AG20443 (cell line): ENCODE measurements at regions not wholly inside any gene's neighbourhood (a gene's known extent, or its start where the extent isn't known, plus 50 kb on each side); places are given as distances from the start of the nearest gene placed in this dataset.

Source experiments
- DNase-seq: peaks from one replicate; pipeline ENCODE4 v3.0.0; 2012; ENCODE audit warnings: low spot score, mixed read lengths

- DNase-seq = no peak
These were observed 106.8 kb downstream of the ZBTB18 start for GRCh38 chr1:244157731-244158438.

GRCh38 chr1:244159646-244160045 lies 108.6 kb downstream of the ZBTB18 start:
- DNase-seq = no peak

GRCh38 chr1:244160455-244161235 lies 109.6 kb downstream of the ZBTB18 start:
- DNase-seq = no peak

GRCh38 chr1:244161236-244161510 lies 110.1 kb downstream of the ZBTB18 start:
- no peak for DNase-seq

- DNase-seq = no peak
These were observed 111.9 kb downstream of the ZBTB18 start for GRCh38 chr1:244162786-244163530.

GRCh38 chr1:244163861-244164510 lies 112.9 kb downstream of the ZBTB18 start:
- DNase-seq = peak; percentile 90

GRCh38 chr1:244164511-244164890 lies 113.4 kb downstream of the ZBTB18 start:
- DNase-seq = no peak

- no peak for DNase-seq
These were observed 113.9 kb downstream of the ZBTB18 start for GRCh38 chr1:244165021-244165420.

GRCh38 chr1:244165701-244166100 lies 114.6 kb downstream of the ZBTB18 start:
- no peak for DNase-seq

GRCh38 chr1:244171241-244171985 lies 120.3 kb downstream of the ZBTB18 start:
- DNase-seq = no peak

GRCh38 chr1:244173240-244173639 lies 122.2 kb downstream of the ZBTB18 start:
- DNase-seq = no peak

- no peak for DNase-seq
These were observed 122.7 kb downstream of the ZBTB18 start for GRCh38 chr1:244173769-244174168.

- no peak for DNase-seq
These were observed 123.9 kb downstream of the ZBTB18 start for GRCh38 chr1:244174922-244175521.

- no peak for DNase-seq
These were observed 125.1 kb downstream of the ZBTB18 start for GRCh38 chr1:244176201-244176600.

- no peak for DNase-seq
These were observed 129.2 kb downstream of the ZBTB18 start for GRCh38 chr1:244180256-244180655.

GRCh38 chr1:244181867-244182266 lies 130.8 kb downstream of the ZBTB18 start:
- no peak for DNase-seq

GRCh38 chr1:244183037-244183436 lies 132.0 kb downstream of the ZBTB18 start:
- DNase-seq = no peak

GRCh38 chr1:244186372-244186771 lies 135.3 kb downstream of the ZBTB18 start:
- DNase-seq = no peak

- DNase-seq = no peak
These were observed 136.2 kb downstream of the ZBTB18 start for GRCh38 chr1:244187310-244187709.

GRCh38 chr1:244191581-244191980 lies 140.5 kb downstream of the ZBTB18 start:
- DNase-seq = no peak

- no peak for DNase-seq
These were observed 141.2 kb downstream of the ZBTB18 start for GRCh38 chr1:244192325-244192724.
